Fibroblast of pulmonary artery (primary cell): ENCODE measurements at regions not wholly inside any gene's neighbourhood (a gene's known extent, or its start where the extent isn't known, plus 50 kb on each side); places are given as distances from the start of the nearest gene placed in this dataset.

Experiments used
- DNase-seq: peaks from one replicate; pipeline ENCODE4 v3.0.0-alpha.2; 2010; ENCODE audit warnings: low read depth
- H3K4me3 ChIP-seq: replicated peaks from 2 replicates; pipeline ENCODE4 v1.5.1; 2011; ENCODE audit warnings: low read depth, mild to moderate bottlenecking, control low read depth, low read length, moderate library complexity
- CTCF ChIP-seq: IDR thresholded peaks from 2 replicates; pipeline ENCODE4 v1.5.1; 2011; ENCODE audit warnings: mild to moderate bottlenecking, control low read depth, low read length, inconsistent platforms; ENCODE audit errors: missing control alignments

- TF ChIP-seq CTCF: no peak
- DNase-seq: no peak
Measured at GRCh38 chr5:56648460-56649034, 166.8 kb upstream of the MAP3K1 start.

GRCh38 chr5:56647099-56647850 is 168.1 kb upstream of the MAP3K1 start:
- H3K4me3 ChIP-seq: no peak overlapping the region
- no peak for DNase-seq
- no peak for TF ChIP-seq CTCF

More at GRCh38 chr5:56648460-56649034, 166.8 kb upstream of the MAP3K1 start:
- no peak overlapping the region for H3K4me3 ChIP-seq

GRCh38 chr5:56641635-56642260 is 173.6 kb upstream of the MAP3K1 start:
- no peak for TF ChIP-seq CTCF
- no peak for DNase-seq
- no peak overlapping the region for H3K4me3 ChIP-seq

- no peak overlapping the region for H3K4me3 ChIP-seq
- no peak for TF ChIP-seq CTCF
- no peak for DNase-seq
Measured at GRCh38 chr5:56640763-56641406, 174.5 kb upstream of the MAP3K1 start.

- H3K4me3 ChIP-seq: no peak overlapping the region
- TF ChIP-seq CTCF: no peak
- no peak for DNase-seq
Measured at GRCh38 chr5:56639476-56639875, 175.9 kb upstream of the MAP3K1 start.

- TF ChIP-seq CTCF: no peak
- no peak for DNase-seq
- H3K4me3 ChIP-seq: no peak overlapping the region
Measured at GRCh38 chr5:56638768-56639238, 176.5 kb upstream of the MAP3K1 start.
